H54 (cell line): ENCODE measurements at regions not wholly inside any gene's neighbourhood (a gene's known extent, or its start where the extent isn't known, plus 50 kb on each side); places are given as distances from the start of the nearest gene placed in this dataset.

Experiments
- DNase-seq: peaks from one replicate; pipeline ENCODE4 v3.0.0; 2011; ENCODE audit warnings: low spot score, mixed read lengths; ENCODE audit not compliant: insufficient read length
- FAIRE-seq: peaks from 3 replicates; lab custom pipeline; 2011; peaks lifted over from hg19 to GRCh38; lab: Jason Lieb, UNC
- POLR2A ChIP-seq: IDR thresholded peaks from 2 replicates; pipeline ENCODE4 v1.6.1; 2011; ENCODE audit warnings: low read depth, mild to moderate bottlenecking, low read length

DNA sequence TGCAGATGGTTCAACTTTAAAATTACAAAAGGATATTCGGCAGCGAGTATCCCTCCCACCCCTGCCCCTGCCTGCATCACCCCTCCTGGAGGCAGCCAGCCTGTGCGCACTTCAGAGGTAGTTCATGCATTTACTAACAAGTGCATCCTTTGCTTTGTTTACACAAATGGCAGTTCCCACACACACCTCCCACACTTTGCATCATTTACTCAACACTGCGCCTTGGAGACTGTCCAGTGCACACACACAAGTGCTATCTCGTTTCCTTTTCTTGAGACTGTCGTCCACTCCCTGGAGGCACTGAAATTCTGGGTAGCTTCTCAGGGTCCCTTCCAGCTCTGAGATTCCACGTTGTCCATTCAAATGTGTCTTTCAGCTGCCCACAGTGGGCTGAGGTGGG, 53.1 kb upstream of the VSX1 start:
- no peak for DNase-seq
- TF ChIP-seq POLR2A, result no peak
- no peak for FAIRE-seq

DNA sequence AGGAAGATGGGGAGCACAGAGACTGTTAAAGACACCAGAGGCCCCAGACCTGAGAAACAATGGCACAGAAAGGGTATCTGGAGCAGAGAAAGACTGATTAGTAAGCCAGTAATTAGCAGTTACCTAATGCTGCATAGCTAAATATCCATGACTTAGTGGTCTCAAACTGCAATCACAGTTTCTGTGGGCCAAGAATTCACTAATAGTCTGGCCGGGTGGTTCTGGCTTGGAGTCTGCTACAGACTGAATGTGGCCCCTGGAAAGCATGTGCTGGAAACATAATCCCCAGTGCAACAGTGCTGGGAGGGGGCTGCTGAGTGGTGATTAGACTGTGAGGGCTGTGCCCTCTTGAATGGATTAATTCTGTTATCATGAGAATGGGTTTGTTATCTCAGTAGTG, 54.1 kb upstream of the VSX1 start:
- FAIRE-seq (no peak), DNase-seq (no peak)
- no peak for TF ChIP-seq POLR2A

DNA sequence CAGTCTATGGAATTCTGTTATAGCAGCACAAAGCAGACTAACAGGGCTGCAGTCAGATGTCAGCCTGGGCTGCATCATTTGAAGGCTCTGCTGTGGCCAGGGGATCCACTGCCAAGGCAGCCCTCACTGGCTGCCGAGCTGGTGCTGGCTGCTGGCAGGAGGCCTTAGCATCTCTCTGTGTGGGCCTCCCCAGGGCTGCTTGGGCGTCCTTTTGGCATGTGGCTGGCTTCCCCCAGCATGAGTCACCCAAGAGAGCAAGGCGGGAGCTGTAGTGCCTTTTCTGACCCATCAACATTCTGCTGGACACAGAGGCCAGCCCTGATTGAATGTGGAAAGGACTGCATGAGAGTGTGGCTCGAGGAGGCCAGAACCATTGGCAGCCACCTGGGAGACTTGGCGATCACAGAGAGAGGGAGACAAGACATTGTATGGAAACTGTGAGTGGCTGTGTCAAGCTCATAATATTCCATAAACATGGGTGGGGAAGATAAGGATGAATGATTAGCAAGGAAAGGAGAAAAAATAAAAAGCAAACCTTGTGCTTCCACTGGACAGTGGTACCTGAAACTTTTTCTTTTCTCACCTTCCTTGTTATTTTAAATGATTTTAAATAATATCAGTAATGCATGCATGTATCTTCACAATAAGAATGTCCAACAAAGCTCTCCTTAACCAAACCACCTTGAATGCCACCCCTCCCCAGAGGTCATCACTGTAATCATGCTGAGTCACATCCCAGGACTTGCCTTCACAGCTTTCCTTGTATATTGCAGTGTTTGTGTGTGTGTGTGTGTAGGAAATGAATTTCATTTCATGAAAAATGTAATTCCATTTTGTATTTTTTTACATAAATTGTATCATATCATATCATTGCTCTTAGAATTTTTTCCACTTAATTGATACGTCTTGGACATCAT, 55.0 kb upstream of the VSX1 start:
- DNase-seq (peak; percentile 95), FAIRE-seq (peak; percentile 84)
- TF ChIP-seq POLR2A, result 0 out of 2 replicates have a peak, but pooled peaks have one; percentile 23

DNA sequence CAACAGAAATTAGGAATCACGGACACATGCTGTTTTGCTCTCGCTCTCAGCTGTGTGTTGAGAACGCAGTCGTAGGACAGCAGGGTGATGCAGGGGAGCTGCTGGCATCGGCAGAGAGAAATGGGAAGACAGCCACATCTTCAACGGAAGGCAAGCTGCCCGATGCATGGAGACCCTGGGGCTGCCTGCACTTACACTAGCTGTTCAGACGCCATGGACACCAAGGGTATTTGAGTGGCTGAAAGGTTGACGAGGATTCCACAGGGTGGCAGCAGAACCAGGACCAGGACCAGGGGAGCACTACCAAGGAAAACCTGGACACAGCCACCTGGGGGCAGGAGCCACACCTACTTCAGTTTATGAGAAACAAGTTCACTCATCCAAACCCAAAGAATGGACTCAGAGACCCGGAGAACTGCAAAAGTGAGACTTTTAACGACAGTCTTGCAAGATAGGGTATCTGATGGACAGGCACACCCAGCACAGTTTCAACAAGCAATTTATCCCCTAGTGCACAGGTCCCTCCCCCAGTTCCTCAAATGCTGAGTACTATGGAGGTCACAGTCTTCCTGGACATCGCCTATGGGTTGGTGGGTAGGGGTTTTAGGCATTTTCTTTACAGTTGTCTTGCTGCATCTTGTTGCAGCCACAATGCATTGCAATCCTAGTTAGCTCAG, 56.3 kb upstream of the ENTPD6 start:
- TF ChIP-seq POLR2A, result no peak
- DNase-seq (no peak), FAIRE-seq (no peak)

DNA sequence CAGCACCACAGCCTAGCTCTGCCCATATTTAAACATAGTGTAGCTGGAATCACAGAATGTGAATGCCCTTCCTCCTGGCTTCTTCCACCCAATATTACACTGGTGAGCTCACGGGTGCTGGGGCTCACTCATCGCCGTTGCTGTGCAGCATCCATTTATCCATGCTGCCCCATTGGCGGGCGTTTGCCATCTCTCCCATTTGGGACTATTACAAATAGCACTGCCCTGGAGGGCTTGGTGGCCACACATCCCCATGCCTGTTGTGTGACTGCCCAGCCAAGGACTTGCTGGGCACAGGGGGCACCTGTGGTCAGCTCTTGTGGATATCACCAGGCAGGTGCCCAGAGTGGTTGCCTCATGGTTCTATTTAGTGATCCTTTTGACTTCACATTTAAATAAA, 54.5 kb upstream of the ENTPD6 start:
- TF ChIP-seq POLR2A, result no peak
- no peak for FAIRE-seq
- DNase-seq, result no peak

DNA sequence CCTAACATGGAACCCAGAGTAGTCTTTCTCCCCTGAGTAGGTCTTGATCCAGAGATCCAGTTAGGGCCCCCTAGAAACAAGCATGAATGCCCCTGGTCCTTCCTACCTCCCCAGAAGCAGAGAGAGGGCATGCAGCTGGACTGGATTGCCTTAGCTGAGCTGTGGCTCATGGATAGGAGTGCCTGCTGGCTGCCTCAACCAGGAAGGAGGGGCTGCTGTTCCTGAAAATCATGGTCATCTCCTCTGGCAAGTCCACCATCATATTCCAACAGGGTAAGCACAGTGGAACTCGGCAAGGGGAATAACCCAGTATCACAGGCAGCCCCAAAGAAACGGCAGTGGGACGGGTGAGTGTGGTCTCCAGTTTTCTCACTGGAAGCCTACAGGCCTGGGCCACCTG, 53.1 kb upstream of the ENTPD6 start:
- no peak for TF ChIP-seq POLR2A
- FAIRE-seq, result no peak
- no peak for DNase-seq

DNA sequence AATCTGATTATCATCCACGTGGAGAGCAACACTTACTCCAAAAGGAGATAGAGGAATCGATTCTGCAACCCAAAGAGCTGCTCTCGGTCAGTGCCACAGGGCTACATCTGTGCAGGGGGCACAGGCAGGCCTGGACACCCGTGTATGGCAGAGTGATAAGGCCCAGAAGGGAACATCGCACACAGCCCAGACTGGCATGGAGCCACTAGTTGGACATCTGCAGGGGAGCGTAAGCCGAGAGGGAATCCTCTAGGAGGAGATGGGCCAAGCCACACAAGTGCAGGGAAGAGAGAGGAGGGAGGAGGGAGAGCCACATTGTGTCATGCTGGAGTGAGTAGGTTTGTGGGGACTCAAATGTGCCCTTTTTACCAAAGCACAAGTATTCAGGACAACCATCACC, 50.4 kb upstream of the ENTPD6 start:
- TF ChIP-seq POLR2A, result no peak
- FAIRE-seq (no peak), DNase-seq (no peak)
